NCI-H146 treated with DMSO at 0.1 percent for 48 hours (cell line): ENCODE measurements at regions not wholly inside any gene's neighbourhood (a gene's known extent, or its start where the extent isn't known, plus 50 kb on each side); places are given as distances from the start of the nearest gene placed in this dataset.

ENCODE experiments used
- DNase-seq: peaks from one replicate; lab custom pipeline; 2025; ENCODE audit not compliant: unreplicated experiment; lab: John Stamatoyannopoulos, UW

- no peak for DNase-seq
These were observed 1248.9 kb upstream of the MIR17HG start for GRCh38 chr13:90098577-90098976.

GRCh38 chr13:90099847-90100246 lies 1247.6 kb upstream of the MIR17HG start:
- no peak for DNase-seq

GRCh38 chr13:90103099-90103784 lies 1244.2 kb upstream of the MIR17HG start:
- no peak for DNase-seq

GRCh38 chr13:90104764-90105163 lies 1242.7 kb upstream of the MIR17HG start:
- DNase-seq = no peak

- DNase-seq = no peak
These were observed 1242.2 kb upstream of the MIR17HG start for GRCh38 chr13:90105276-90105675.

GRCh38 chr13:90105849-90106496 lies 1241.5 kb upstream of the MIR17HG start:
- no peak for DNase-seq

- no peak for DNase-seq
These were observed 1239.8 kb upstream of the MIR17HG start for GRCh38 chr13:90107661-90108060.

GRCh38 chr13:90108547-90108946 lies 1238.9 kb upstream of the MIR17HG start:
- no peak for DNase-seq

- DNase-seq = no peak
These were observed 1231.4 kb upstream of the MIR17HG start for GRCh38 chr13:90116121-90116520.

GRCh38 chr13:90118467-90119071 lies 1228.9 kb upstream of the MIR17HG start:
- no peak for DNase-seq

GRCh38 chr13:90120026-90120425 lies 1227.5 kb upstream of the MIR17HG start:
- DNase-seq = no peak

GRCh38 chr13:90121784-90122183 lies 1225.7 kb upstream of the MIR17HG start:
- DNase-seq = no peak

GRCh38 chr13:90122531-90122930 lies 1225.0 kb upstream of the MIR17HG start:
- no peak for DNase-seq

GRCh38 chr13:90135558-90135957 lies 1211.9 kb upstream of the MIR17HG start:
- DNase-seq = no peak

- DNase-seq = no peak
These were observed 1205.2 kb upstream of the MIR17HG start for GRCh38 chr13:90142251-90142650.

GRCh38 chr13:90154311-90154960 lies 1193.1 kb upstream of the MIR17HG start:
- no peak for DNase-seq

- DNase-seq = no peak
These were observed 1191.1 kb upstream of the MIR17HG start for GRCh38 chr13:90156390-90156789.

GRCh38 chr13:90168953-90169352 lies 1178.5 kb upstream of the MIR17HG start:
- DNase-seq = no peak

GRCh38 chr13:90170208-90170607 lies 1177.3 kb upstream of the MIR17HG start:
- DNase-seq = no peak

GRCh38 chr13:90171649-90172048 lies 1175.8 kb upstream of the MIR17HG start:
- no peak for DNase-seq

- no peak for DNase-seq
These were observed 1170.0 kb upstream of the MIR17HG start for GRCh38 chr13:90177512-90177911.

- DNase-seq = no peak
These were observed 1163.1 kb upstream of the MIR17HG start for GRCh38 chr13:90184355-90184754.
